HepG2 (cell line): ENCODE measurements at regions not wholly inside any gene's neighbourhood (a gene's known extent, or its start where the extent isn't known, plus 50 kb on each side); places are given as distances from the start of the nearest gene placed in this dataset.

ENCODE experiments used
- ARHGAP35 ChIP-seq: sonication (generic); formaldehyde crosslinking; IDR thresholded peaks from 2 replicates; pipeline ENCODE4 v1.9.0; 2022; ENCODE audit warnings: mild to moderate bottlenecking, inconsistent platforms, moderate library complexity, missing genetic modification reagents, borderline replicate concordance
- ATF7 ChIP-seq, 2 experiments: fragments of 450-650 bp in 1 of 2; sonication (generic) in 1 of 2; formaldehyde crosslinking in 1 of 2; IDR thresholded peaks; 2 replicates each; pipeline versions ENCODE4 v1.4.0 to v1.6.1; 2016 to 2020; ENCODE audit warnings: antibody characterized with exemption in 1 of 2, mild to moderate bottlenecking in 1 of 2, missing genetic modification reagents in 1 of 2
- BRD4 ChIP-seq: sonication (generic); formaldehyde crosslinking; IDR thresholded peaks from 2 replicates; pipeline ENCODE4 v1.4.0; 2020; ENCODE audit warnings: missing genetic modification reagents
- ETV5 ChIP-seq: IDR thresholded peaks from 2 replicates; pipeline ENCODE4 v1.6.1; 2018; ENCODE audit warnings: missing biosample characterization, missing genetic modification reagents, inconsistent platforms, borderline replicate concordance
- GPN1 ChIP-seq: sonication (generic); formaldehyde crosslinking; IDR thresholded peaks from 2 replicates; pipeline ENCODE4 v1.5.1; 2020; ENCODE audit warnings: missing genetic modification reagents, borderline replicate concordance
- ISX ChIP-seq: sonication (generic); formaldehyde crosslinking; conservative IDR thresholded peaks from 2 replicates; pipeline ENCODE4 v1.5.0; 2020; ENCODE audit warnings: missing genetic modification reagents
- MED13 ChIP-seq: sonication (generic); formaldehyde crosslinking; IDR thresholded peaks from 2 replicates; pipeline ENCODE4 v1.5.0; 2020; ENCODE audit warnings: missing genetic modification reagents
- MXD3 ChIP-seq: IDR thresholded peaks from 2 replicates; pipeline ENCODE4 v1.6.1; 2016; ENCODE audit warnings: mild to moderate bottlenecking, missing biosample characterization, missing genetic modification reagents
- REPIN1 ChIP-seq: sonication (generic); formaldehyde crosslinking; IDR thresholded peaks from 2 replicates; pipeline ENCODE4 v1.8.0; 2022; ENCODE audit warnings: missing genetic modification reagents, low read depth, mild to moderate bottlenecking, borderline replicate concordance
- RFXANK ChIP-seq: IDR thresholded peaks from 2 replicates; pipeline ENCODE4 v1.6.1; 2016
- TCF7 ChIP-seq: sonication (generic); IDR thresholded peaks from 2 replicates; pipeline ENCODE4 v1.6.1; 2016; ENCODE audit warnings: antibody characterized with exemption, low read depth
- ZBTB10 ChIP-seq: sonication (generic); formaldehyde crosslinking; IDR thresholded peaks from 2 replicates; pipeline ENCODE4 v1.4.0; 2020; ENCODE audit warnings: missing genetic modification reagents, borderline replicate concordance
- ZNF280D ChIP-seq: sonication (generic); formaldehyde crosslinking; IDR thresholded peaks from 2 replicates; pipeline ENCODE4 v1.5.1; 2020; ENCODE audit warnings: mild to moderate bottlenecking, missing genetic modification reagents
- ZNF609 ChIP-seq: sonication (generic); formaldehyde crosslinking; IDR thresholded peaks from 2 replicates; pipeline ENCODE4 v1.4.0; 2020; ENCODE audit warnings: mild to moderate bottlenecking, missing genetic modification reagents, borderline replicate concordance
- ZNF772 ChIP-seq: sonication (generic); formaldehyde crosslinking; IDR thresholded peaks from 2 replicates; pipeline ENCODE4 v1.5.0; 2020; ENCODE audit warnings: mild to moderate bottlenecking, missing genetic modification reagents

GRCh38 chr3:13262493-13263211 is 157.5 kb downstream of the NUP210 start (continued):
- peak; percentile 94 for TF ChIP-seq ZNF609
- peak; percentile 41; the same call in 1 of the 2 replicates for TF ChIP-seq BRD4 (CRISPR knock-in tag)
- peak; percentile 89 for TF ChIP-seq ZNF772 (CRISPR knock-in tag)
- no peak for TF ChIP-seq ISX (CRISPR knock-in tag)
- no peak for TF ChIP-seq ZBTB10 (CRISPR knock-in tag)
- TF ChIP-seq RFXANK: peak; percentile 63; the same call in 1 of the 2 replicates
- peak; percentile 99 for TF ChIP-seq ETV5 (CRISPR knock-in tag)
- no peak for TF ChIP-seq MXD3
- no peak; the same call in 1 of the 2 replicates for TF ChIP-seq ATF7 (IDR thresholded peaks at IDR 0.05)
- TF ChIP-seq ATF7 (CRISPR knock-in tag; IDR thresholded peaks at IDR 0.05): peak; percentile 72; the same call in 1 of the 2 replicates
- peak; percentile 63; the same call in 1 of the 2 replicates for TF ChIP-seq TCF7
- TF ChIP-seq ZNF280D: peak; percentile 100
- no peak for TF ChIP-seq ARHGAP35
- no peak for TF ChIP-seq GPN1 (CRISPR knock-in tag)
- TF ChIP-seq REPIN1 (CRISPR knock-in tag): peak; percentile 91; the same call in 1 of the 2 replicates
- peak; percentile 90; the same call in 1 of the 2 replicates for TF ChIP-seq MED13 (CRISPR knock-in tag)
